ENCODE measurements at regions not wholly inside any gene's neighbourhood (a gene's known extent, or its start where the extent isn't known, plus 50 kb on each side); places are given as distances from the start of the nearest gene placed in this dataset.
"Not testable (repeated sequence)": the region's sequence is repeated elsewhere in the genome, so short reads cannot be mapped to it uniquely, and the experiment has no call there.

DNA sequence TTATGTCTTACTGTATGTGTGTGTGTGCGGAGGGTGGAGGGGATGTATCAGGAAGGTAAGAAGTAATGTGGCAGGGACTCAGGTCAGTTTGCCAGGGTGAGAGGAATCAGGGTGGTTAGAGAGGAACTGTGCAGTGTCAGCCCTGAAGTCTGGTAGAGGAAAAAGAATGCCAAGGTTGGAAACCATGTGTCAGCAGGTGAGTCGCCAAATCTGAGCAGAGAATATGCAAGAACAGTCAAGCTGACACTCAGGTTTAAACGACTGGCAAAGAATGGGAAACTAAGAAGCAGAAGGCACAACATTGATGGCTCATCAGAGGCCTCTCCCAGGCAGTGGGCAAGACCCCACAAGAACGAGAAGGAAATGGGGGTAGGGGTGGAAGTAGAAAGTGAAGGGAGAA, 107.5 kb upstream of the TBX18 start:
- no peak for DNase-seq (ENCODE audit: low spot score)

DNA sequence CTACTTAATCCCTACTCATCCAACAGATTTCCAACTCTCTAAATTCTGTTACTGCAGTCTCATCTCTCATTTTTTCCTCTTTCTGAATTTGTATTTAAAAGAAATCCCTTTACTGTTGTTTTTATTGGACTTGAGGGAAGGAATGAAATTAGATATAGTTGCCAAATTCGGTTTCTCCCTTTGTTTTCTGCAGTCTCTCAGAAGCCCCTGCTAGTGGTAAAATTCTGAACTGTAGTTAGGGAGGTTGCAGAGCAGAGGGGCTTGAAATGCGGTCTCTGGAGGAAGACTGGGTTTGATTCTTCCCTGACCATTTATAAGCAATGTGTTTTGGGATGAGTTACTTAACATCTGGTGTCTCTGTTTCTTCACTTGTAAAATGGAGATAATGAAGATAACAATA, 106.3 kb upstream of the TBX18 start:
- no peak for DNase-seq (ENCODE audit: low spot score)

DNA sequence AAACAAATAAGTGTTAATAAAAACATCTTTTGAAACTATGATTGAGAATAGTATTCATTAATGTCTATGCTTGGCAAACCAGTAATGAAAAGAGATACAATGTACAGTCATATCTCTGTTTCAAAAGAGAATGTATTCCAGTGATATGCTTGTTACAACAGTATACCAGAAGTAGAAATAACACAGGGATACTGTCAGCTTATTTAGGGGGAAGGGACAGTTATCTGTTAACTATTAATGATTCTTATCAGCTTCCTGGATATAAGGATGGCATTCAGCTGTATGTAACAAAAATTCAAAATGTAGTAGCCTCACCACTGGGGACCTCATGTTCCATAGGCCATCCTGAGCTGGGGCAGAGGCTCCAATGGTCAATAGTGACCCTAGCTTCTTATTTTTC, 103.8 kb upstream of the TBX18 start:
- DNase-seq (ENCODE audit: low spot score) = no peak

DNA sequence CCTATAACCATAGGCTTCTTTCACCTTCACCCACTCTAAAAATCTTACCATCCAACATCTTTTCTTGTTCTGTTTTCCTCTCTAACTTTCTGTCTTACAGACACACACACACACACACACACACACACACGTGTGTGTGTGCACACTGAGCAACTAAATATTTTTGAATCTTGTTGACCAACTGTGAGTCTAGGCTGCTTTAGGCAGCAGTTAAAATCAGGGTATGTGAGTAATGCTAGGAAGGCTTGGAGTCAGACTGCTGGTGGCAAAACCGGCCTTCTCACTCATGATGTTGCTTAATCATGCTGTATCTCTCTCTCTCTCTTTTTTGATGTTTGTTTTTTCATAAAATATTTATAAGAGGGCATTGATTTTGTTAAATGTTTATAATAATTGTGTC, 103.1 kb upstream of the TBX18 start:
- DNase-seq (ENCODE audit: low spot score) = no peak

DNA sequence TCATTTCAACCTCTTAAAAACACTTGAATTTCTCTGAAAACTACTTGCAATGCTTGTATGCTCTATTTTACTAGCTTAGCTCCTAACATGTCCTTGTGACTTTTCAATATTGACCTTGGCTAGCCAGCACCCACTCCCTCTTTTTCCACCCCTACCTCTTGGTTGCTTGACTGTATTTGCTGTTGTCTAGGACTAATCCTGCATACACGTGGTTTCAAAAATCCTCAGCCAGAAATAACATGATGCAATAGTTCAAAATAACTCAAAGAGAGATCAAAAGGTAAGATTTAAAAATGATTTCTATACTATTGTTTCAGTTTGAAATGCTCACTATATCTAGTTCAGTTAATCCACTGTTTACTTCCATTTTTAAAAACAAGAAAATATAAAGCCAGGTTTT, 102.3 kb upstream of the TBX18 start:
- DNase-seq (ENCODE audit: low spot score) = no peak

DNA sequence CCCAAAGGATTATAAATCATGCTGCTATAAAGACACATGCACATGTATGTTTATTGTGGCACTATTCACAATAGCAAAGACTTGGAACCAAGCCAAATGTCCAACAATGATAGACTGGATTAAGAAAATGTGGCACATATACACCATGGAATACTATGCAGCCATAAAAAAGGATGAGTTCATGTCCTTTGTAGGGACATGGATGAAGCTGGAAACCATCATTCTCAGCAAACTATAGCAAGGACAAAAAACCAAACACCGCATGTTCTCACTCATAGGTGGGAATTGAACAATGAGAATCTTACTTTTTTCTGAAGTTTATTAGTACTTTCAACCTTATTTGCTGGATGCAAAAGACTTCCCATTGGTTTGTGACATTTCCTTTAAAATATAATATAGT, 101.0 kb upstream of the TBX18 start:
- DNase-seq (ENCODE audit: low spot score) = not testable (repeated sequence)

DNA sequence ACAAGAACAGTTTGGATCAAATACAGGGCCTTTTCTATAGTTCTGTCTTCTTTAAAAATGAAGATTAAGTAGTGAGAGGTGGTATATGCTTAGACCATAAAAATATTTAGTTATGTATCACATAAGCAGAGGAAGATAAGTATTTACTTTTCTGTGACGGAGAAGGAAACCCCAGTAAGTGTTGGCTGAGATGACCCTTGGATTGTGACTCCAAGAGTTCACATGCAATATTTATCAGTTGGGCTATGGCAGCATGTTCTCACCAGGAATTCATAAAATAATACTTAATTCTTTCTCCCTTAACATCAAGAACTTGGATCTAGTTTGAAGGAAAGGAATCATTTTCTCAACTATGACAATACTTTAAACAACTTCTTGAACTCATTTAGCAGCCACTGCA, 98.4 kb upstream of the TBX18 start:
- no peak for DNase-seq (ENCODE audit: low spot score)

DNA sequence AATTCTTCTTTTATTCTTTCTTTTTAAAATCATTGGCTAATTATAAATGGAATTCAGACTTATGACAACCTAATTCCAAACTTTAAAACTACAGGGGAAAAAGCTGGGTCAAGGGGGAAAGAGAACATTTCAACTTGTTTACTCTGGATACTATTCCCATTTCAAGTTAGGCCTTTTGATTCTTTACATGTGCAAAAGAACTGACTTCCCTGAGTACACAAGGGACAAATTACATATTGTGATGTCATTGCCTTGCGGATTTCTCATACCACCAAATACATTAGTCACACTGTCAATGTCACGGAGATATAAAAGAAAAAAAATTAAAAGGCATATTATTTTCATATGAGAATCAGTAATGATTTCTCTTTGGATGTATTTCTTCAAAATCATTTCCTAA, 96.5 kb upstream of the TBX18 start:
- no peak for DNase-seq (ENCODE audit: low spot score)

DNA sequence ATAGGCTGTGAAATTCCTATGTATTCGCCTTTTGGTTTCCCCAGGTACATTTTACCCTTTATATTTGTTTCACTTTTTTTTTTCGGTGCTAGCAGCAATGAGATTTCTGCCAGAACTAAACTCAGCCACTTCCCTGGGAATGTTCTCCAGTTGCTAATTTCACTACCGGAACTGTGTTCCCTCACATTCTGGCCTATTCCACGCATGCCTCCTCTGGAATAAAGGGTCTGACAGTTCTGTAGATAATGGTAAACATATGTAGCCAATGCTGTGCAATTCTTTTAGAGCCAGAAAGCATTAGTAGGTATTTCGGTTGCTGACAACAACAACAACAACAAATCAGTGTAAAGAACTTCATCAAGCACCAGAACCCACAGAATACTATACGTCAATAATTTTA, 96.1 kb upstream of the TBX18 start:
- DNase-seq (ENCODE audit: low spot score) = no peak

DNA sequence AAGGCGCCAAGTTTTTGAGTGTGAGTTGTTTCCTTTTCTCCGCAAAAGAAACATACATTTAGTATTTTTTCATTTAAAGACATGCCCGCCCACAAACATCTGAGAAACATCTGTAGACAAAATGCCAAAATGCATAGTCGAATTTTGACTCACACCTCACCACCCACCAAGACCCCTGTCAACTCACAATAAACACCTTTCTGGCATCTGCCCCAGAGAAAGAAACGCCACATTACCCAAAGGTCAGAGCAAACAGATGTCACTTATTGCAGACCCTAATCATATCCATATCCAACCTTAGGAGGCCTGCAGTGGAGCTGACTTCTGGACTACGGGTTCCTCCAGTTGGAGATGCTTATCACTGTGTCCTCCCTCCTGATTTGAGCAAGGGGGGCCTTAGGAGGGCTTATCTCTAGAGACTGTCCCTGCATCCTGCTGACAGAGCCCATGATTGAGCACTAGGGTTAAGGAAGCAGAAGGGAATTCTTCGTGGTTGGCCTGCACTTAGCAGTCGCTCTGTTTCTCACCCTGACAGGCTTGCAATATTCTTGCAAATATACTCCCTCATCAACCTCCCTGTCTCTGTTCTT, 90.5 kb upstream of the TBX18 start:
- DNase-seq (ENCODE audit: low spot score) = no peak

DNA sequence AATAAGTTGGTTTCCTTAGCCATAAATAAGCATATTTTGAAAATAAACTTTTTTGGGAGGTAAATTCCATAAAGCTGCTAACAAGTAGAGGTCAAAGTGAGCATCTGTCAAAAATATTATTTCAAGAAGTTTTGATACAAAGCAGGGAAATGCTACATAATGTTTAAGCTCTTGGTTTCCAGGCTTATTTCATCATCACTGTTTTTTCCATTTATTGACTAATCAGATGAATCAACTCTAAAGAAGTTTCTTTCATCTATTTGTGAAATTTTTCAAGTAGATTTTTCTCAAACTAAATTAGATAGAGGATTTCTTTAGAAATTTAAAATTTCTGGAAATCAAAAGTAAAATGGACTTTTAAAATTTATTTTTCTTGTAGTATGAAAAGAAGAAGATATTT, 89.5 kb upstream of the TBX18 start:
- no peak for DNase-seq (ENCODE audit: low spot score)

DNA sequence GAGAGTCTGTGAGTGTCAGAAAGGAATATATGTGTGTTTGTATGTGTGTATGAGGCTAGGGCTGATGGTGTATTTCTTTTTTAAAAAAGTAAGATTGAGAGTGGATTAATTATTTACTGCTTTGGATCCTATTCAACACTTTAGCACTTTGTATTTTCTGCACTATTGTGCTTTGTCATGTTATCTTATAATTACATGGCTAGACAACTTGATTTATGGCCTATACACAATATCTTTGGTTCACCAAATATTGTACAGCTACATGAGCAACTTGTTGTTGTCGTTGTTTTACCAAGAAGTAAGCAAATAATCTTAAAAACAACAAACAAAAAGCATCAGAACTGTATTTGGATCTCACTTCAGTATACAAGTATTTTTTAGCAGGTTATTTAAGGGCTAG, 84.6 kb upstream of the TBX18 start:
- no peak for DNase-seq (ENCODE audit: low spot score)

DNA sequence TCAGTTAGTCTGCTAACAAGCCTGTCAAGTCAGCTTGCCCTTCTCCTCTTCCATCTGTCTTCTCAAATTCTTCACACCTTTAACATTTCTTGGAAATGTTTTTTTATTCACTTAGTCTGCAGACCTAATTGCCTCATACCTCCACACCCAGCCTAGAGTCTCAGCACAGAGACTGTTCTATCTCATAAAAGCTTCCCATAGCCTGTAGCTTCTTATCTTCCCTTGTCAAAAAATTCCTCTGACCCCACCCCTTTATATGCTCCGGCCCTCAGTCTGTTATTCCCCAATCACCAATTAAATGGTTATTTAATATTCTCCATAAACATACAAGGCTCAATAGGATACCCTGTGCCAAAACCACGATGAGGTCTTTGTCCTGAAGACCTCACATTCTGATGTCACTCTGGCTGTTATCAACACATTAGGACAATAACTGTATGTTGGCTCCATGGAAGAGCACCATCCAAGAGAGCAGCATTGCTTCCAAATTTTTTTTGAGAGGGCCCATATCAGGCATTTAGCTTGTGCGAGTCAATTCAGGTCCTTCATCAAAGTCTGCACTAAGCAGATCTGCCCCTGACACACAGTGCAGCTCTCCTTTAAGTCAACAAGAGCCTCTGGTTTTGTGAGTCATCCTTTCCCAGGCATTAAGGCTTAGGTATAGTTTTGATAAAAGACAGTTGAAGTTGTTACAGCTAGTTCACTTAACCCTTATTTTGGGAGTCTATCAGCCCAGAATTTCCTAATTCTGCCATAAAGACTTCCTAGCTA, 83.2 kb upstream of the TBX18 start:
- DNase-seq (ENCODE audit: low spot score) = no peak

DNA sequence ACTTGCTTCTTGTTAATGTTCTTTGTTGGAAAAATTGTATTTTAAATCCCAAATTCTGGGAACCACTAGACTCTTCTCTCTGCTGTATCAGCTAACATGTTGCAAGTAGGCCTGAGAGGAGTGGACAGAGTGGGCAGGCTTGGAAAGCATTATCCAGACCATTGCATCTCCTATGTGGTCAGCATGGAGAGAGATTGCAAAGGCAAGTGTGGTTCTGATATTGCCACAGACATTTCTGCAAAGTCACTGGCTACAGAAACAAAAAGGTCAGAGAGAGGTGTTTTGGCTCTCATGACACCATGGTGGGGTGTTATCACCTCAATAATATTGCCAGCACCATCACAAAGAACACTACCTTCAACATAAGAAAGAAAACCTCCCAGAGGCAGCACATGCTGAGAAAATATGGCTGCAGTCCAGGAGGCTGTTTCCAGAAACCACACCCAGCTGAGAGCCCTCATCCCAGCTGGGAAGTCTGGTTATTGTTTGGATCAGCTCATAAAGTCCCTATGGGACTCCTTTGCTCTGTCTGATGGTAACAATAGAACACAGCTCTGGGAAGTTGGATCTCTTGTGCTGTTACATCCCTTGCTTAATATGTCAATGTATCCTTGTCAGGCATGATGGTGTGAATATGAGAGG, 78.2 kb upstream of the TBX18 start:
- DNase-seq (ENCODE audit: low spot score) = no peak

DNA sequence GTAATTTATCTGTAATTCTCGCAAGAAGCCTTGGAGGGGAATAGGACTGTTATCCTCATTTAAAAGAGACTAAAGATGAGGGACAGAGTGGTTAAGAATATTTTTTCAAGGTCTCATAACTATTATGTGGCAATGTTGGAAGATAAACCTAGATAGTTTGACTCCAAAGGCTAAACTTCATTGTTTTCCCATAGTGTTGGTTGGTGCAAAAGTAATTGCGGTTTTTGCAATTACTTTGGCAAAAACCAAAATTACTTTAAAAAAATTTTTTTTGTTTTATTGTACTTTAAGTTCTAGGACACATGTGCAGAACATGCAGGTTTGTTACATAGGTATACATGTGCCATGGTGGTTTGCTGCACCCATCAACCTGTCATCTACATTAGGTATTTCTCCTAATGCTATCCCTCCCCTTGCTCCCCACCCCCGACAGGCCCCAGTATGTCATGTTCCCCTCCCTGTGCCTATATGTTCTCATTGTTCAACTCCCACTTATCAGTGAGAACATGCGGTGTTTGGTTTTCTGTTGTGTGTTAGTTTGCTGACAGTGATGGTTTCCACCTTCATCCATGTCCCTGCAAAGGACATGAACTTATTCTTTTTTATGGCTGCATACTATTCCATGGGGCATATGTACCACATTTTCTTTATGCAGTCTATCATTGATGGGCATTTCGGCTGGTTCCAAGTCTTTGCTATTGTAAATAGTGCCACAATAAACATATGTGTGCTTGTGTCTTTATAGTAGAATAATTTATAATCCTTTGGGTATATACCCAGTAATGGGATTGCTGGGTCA, 72.9 kb upstream of the TBX18 start:
- not testable (repeated sequence) for DNase-seq (ENCODE audit: low spot score)

DNA sequence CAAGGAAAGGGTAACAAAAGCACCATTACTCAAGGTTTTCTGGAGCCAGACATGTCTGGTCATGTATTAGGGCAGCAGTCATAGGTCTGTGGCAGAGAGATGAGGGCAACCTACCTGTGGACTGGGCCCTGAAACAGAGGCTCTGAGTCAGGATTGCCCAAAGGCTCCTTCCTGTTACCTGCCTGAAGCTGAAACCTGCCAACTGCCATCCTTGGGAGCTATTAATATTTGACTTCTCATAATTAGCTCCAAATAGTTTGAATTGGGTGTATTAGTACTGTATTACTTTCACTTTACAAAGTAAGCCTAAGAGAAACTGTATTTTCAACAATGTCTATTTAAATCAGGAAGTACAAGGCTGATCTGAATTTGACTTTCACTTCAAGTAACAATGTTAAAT, 72.0 kb upstream of the TBX18 start:
- DNase-seq (ENCODE audit: low spot score) = no peak

DNA sequence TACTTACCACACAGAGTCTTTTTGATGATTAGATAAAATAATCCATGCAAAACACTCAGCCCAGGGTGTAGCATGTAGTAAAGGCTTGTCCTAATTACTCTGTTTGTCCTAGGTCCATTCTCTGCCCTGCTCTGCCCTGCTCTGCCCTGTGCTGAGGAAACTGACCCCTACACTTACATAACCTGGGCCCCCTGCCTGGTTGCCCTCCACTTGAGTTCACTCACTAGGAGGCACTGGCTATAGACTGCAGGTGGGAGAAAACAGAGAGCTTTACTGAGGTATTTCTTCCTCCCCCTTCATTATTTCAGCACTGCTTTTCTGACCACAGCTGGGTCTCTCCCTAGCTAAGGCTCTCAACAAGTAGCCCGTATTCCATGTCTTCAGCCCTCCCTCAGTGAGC, 70.9 kb upstream of the TBX18 start:
- DNase-seq (ENCODE audit: low spot score) = no peak

DNA sequence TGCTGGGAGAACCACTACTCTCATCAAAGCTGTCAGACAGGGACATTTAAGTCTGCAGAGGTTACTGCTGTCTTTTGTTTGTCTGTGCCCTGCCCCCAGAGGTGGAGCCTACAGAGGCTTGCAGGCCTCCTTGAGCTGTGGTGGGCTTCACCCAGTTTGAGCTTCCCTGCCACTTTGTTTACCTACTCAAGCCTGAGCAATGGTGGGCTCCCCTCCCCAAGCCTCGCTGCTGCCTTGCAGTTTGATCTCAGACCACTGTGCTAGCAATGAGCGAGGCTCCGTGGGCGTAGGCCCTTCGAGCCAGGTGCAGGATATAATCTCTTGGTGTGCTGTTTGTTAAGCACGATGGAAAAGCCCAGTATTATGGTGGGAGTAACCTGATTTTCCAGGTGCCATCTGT, 67.5 kb upstream of the TBX18 start:
- not testable (repeated sequence) for DNase-seq (ENCODE audit: low spot score)

DNA sequence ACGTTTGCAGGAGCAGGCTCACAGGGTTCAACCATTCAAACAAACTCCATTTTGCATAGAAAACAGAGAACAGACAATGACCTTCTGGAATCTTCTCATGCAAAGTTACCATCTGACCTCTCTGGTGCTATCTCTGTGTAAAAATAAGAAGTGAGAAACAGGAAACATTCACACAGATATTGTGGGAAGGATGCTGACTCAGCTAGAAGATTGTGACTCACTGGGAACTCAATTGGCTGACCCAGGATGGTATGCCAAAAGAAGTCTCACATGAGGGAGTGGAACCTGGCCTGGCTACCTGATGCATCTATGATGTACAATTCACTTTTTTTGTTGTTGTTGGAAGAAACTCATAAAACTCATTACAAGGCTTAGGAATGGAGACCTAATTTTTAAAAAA, 61.1 kb upstream of the TBX18 start:
- no peak for DNase-seq (ENCODE audit: low spot score)

DNA sequence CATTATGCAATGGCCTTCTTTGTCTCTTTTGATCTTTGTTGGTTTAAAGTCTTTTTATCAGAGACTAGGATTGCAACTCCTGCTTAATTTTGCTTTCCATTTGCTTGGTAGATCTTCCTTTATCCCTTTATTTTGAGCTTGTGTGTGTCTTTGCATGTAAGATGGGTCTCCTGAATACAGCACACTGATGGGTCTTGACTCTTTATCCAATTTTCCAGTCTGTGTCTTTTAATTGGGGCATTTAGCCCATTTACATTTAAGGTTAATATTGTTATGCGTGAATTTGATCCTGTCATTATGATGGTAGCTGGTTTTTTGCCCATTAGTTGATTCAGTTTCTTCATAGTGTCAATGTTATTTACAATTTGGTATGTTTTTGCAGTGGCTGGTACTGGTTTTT, 56.9 kb upstream of the TBX18 start:
- DNase-seq (ENCODE audit: low spot score) = not testable (repeated sequence)

DNA sequence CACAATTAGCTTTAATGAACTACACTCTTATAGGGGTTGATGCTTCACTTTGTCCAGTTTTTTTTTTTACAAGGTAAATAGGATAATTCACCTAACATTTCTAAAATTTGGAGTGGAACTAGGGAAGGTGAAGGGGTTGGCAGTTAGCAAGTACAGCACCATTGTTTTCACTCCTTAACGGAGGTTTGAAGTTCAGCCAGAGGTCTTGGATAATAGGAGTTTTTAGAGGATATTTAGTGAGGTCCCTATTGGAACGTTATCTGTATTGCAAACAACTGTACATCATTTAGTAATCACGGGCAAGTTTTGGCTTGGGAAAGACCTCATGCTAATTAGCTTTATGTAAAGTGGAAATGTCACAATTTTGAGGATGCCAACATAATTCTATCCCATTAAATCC, 52.3 kb upstream of the TBX18 start:
- no peak for DNase-seq (ENCODE audit: low spot score)

DNA sequence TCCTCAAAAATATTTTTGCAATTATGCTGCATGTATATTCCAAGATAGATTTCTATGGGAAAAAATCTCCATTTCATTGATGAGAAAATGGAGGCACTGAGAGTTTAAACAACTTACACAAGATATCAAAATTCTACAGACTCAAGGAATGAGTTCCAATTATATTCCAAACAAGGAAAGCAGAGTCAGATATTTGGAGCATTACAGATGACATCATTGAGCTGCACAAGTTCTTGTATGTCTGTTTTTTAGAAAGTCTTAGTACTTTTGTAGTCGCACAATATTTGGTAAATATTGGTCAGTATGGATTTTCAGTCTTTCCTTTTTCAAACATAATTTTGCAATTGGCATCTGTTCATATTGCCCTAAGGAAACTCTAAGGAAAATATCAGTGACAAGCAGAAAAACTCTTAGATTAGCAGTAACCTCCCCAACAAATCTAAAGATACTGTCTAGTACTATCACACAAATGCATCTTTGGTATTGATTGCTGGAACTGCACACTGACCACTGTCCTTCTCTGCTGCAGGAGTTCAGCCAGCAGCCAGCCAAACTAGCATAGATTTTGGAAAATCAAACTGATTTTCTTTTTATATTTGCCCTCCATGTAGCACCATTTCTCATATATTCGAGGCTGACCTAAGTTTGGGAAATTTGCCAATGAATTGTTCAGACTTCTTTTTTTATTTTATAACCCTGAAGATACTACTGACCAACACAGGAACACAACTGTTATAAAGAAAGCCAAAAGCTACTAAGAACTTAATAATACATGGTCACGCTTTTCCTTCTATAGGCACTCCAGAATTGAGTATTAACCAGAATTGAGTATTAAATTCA, 51.7 kb upstream of the TBX18 start:
- no peak for DNase-seq (ENCODE audit: low spot score)

All from germinal center (tissue), 1 donor.